ENCODE measurements at regions not wholly inside any gene's neighbourhood (a gene's known extent, or its start where the extent isn't known, plus 50 kb on each side); places are given as distances from the start of the nearest gene placed in this dataset.

DNA sequence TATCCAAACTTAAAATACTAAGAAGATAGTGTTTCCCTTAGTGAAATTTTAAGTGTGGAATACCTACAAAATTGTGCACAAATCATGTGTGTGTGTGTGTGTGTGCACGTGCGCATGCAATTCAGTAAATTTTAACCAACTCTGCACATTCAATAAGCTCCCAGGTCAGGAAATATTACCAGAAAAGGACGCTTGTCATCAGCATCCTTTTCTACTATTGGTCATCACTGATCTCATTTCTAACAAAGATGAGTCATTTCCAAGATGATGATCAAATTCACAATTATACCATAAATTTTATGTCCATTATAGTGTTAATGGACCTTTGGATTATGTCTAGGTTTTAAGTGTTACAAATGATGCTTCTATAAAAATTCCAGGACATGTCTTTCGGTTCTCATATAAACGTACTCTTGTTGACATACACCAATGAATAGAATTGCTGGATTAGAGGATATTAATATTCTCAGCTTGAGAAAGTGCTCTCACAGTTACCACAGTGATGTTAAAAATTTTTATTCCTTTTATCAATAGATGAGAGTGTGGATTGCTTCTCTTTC lies 560.9 kb upstream of the AGA start:
- CTCF ChIA-PET = no interaction called here
- in situ Hi-C loops (cut with MboI) = no loop called here
- Histone ChIP-seq H3K4me1 (ENCODE audit: control insufficient read depth, insufficient read depth, low read length) (no peaks in the 10 kb centered on the region), H2AFZ (ENCODE audit: control insufficient read depth, low read depth, low read length) (no peak overlapping the region), H3K36me3 (ENCODE audit: control insufficient read depth in 2 of 2, insufficient read depth in 2 of 2, low read length in 1 of 2) (no peaks in the 10 kb centered on the region), H3K4me3 (no peak overlapping the region), H3K9ac (ENCODE audit: control insufficient read depth, insufficient read depth, low read length) (no peak overlapping the region), H4K20me1 (ENCODE audit: control insufficient read depth, insufficient read depth) (no peaks in the 10 kb centered on the region), H3K27ac (ENCODE audit: control insufficient read depth, insufficient read depth) (no peak overlapping the region), H3K9me3 (replicated peaks; ENCODE audit: control insufficient read depth, insufficient read depth, low read length) (no peaks in the 10 kb centered on the region), H3K79me2 (ENCODE audit: control insufficient read depth, insufficient read depth, low read length) (no peaks in the 10 kb centered on the region), H3K27me3 (replicated peaks in 1 of 2; ENCODE audit: control insufficient read depth in 2 of 2, insufficient read depth in 2 of 2, low read length in 1 of 2) (no peaks in the 10 kb centered on the region), H3K4me2 (ENCODE audit: control insufficient read depth, insufficient read depth) (no peak overlapping the region)
- RAD21 ChIA-PET (ENCODE audit: unreplicated experiment) = no interaction called here
- TF ChIP-seq PAX5 (IDR thresholded peaks at IDR 0.05; ENCODE audit: borderline replicate concordance, low read depth, low read length) (no peak), MYB (IDR thresholded peaks at IDR 0.05; ENCODE audit: borderline replicate concordance, low read depth, low read length) (no peak), TCF3 (IDR thresholded peaks at IDR 0.05; ENCODE audit: borderline replicate concordance, insufficient read depth, low read depth, low read length) (no peak), ZNF217 (IDR thresholded peaks at IDR 0.05) (no peak), IKZF1 (conservative IDR thresholded peaks at IDR 0.05) (no peak), ETV6 (conservative IDR thresholded peaks at IDR 0.05 in 1 of 2, IDR thresholded peaks at IDR 0.05 in 1 of 2; ENCODE audit: borderline replicate concordance in 1 of 2, low read depth in 1 of 2) (no peak), DPF2 (IDR thresholded peaks at IDR 0.05) (no peak)
- FAIRE-seq (no peak), ATAC-seq (no peak), DNase-seq (ENCODE audit: low read depth, low spot score) (no peak)
- intact Hi-C loops (cut with micrococcal nuclease; ENCODE audit: unreplicated experiment) = no loop called here
- 41% methylated on average over 5 of the region's 5 CpGs for WGBS (ENCODE audit: insufficient coverage, insufficient replicate concordance, low lambda C conversion rate, missing lambda C conversion rate)
- SMC1A ChIA-PET (ENCODE audit: uncharacterized antibody, unreplicated experiment) = no interaction called here
- BruUV-seq (replicated peaks) = no TSS peak
- POLR2A ChIA-PET = no interaction called here

DNA sequence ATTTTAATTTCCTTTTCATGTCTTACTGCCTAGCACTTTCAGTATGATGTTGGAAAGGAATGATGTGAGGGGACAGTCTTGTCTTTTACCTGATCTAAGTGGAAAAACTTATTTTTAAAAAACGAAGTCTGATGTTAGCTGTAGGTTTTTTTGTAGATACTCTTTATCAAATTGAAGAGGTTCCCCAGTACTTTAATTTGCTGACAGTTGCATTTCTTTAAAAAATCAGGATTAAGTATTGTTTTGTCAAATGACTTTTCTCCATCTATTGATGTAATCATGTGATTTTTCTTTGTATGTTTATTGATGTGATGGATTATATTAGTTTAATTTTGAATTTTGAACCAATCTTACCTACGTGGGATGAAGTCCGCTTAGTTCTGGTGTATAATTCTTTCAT lies 568.4 kb upstream of the AGA start:
- TF ChIP-seq SREBF1 (IDR thresholded peaks at IDR 0.05; ENCODE audit: low read length) (no peak), CUX1 (IDR thresholded peaks at IDR 0.05; ENCODE audit: insufficient replicate concordance, low read depth, low read length) (no peak)
- TF ChIP-seq, protein P1, sequence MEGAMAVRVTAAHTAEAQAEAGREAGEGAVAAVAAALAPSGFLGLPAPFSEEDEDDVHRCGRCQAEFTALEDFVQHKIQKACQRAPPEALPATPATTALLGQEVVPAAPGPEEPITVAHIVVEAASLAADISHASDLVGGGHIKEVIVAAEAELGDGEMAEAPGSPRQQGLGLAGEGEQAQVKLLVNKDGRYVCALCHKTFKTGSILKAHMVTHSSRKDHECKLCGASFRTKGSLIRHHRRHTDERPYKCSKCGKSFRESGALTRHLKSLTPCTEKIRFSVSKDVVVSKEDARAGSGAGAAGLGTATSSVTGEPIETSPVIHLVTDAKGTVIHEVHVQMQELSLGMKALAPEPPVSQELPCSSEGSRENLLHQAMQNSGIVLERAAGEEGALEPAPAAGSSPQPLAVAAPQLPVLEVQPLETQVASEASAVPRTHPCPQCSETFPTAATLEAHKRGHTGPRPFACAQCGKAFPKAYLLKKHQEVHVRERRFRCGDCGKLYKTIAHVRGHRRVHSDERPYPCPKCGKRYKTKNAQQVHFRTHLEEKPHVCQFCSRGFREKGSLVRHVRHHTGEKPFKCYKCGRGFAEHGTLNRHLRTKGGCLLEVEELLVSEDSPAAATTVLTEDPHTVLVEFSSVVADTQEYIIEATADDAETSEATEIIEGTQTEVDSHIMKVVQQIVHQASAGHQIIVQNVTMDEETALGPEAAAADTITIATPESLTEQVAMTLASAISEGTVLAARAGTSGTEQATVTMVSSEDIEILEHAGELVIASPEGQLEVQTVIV (IDR thresholded peaks at IDR 0.05; ENCODE audit: borderline replicate concordance, partially characterized antibody) = no peak
- FAIRE-seq = no peak
- no peaks in the 10 kb centered on the region for H3K4me1 ChIP-seq (ENCODE audit: control insufficient read depth, insufficient read depth, low read length)
- SMC1A ChIA-PET (ENCODE audit: uncharacterized antibody, unreplicated experiment) = no interaction called here
- H3K27me3 ChIP-seq (replicated peaks in 1 of 2; ENCODE audit: control insufficient read depth in 2 of 2, insufficient read depth in 2 of 2, low read length in 1 of 2) = no peaks in the 10 kb centered on the region
- intact Hi-C loops (cut with micrococcal nuclease; ENCODE audit: unreplicated experiment) = no loop called here
- H3K9me3 ChIP-seq (replicated peaks; ENCODE audit: control insufficient read depth, insufficient read depth, low read length) = no peaks in the 10 kb centered on the region
- POLR2A ChIA-PET = no interaction called here
- no peaks in the 10 kb centered on the region for H3K36me3 ChIP-seq (ENCODE audit: control insufficient read depth in 2 of 2, insufficient read depth in 2 of 2, low read length in 1 of 2)
- no peak overlapping the region for H3K4me2 ChIP-seq (ENCODE audit: control insufficient read depth, insufficient read depth)
- CTCF ChIA-PET = no interaction called here
- DNase-seq (ENCODE audit: low read depth, low spot score) = no peak
- no TSS peak for BruUV-seq (replicated peaks)
- H3K4me3 ChIP-seq = no peak overlapping the region
- WGBS (ENCODE audit: insufficient coverage, insufficient replicate concordance, low lambda C conversion rate, missing lambda C conversion rate) = 21% methylated on average over 3 of the region's 3 CpGs
- H3K79me2 ChIP-seq (ENCODE audit: control insufficient read depth, insufficient read depth, low read length) = no peaks in the 10 kb centered on the region
- no peaks in the 10 kb centered on the region for H4K20me1 ChIP-seq (ENCODE audit: control insufficient read depth, insufficient read depth)
- H3K27ac ChIP-seq (ENCODE audit: control insufficient read depth, insufficient read depth) = no peak overlapping the region
- ATAC-seq = no peak
- H2AFZ ChIP-seq (ENCODE audit: control insufficient read depth, low read depth, low read length) = no peak overlapping the region
- RAD21 ChIA-PET (ENCODE audit: unreplicated experiment) = no interaction called here
- H3K9ac ChIP-seq (ENCODE audit: control insufficient read depth, insufficient read depth, low read length) = no peak overlapping the region
- in situ Hi-C loops (cut with MboI) = no loop called here

Measured in GM12878 (cell line).